ENCODE measurements at regions not wholly inside any gene's neighbourhood (a gene's known extent, or its start where the extent isn't known, plus 50 kb on each side); places are given as distances from the start of the nearest gene placed in this dataset.

GRCh38 chr22:45077286-45077685 is 67.5 kb upstream of the PHF21B start (continued):
- no peak for TF ChIP-seq CUX1 (CRISPR knock-in tag; IDR thresholded peaks at IDR 0.05)

- POLR2A ChIA-PET = interaction anchor here (0.7 kb wide), 1 partner anchor 316 kb away, joined by 3 read pairs; no protein-coding TSS in a partner anchor
- Histone ChIP-seq H3K36me3 (ENCODE audit: control insufficient read depth, insufficient read depth, low read length) (no peaks in the 10 kb centered on the region), H3K79me2 (ENCODE audit: control insufficient read depth, insufficient read depth, low read length) (no peaks in the 10 kb centered on the region), H4K20me1 (replicated peaks; ENCODE audit: control insufficient read depth, insufficient read depth, low read length) (no peaks in the 10 kb centered on the region), H3K9ac (ENCODE audit: insufficient read depth in 1 of 2, low read depth in 2 of 2, low read length in 2 of 2) (no peak overlapping the region), H3K4me1 (replicated peaks in 1 of 2; ENCODE audit: control insufficient read depth in 2 of 2, insufficient read depth in 2 of 2, low read length in 2 of 2) (no peaks in the 10 kb centered on the region), H3K9me3 (replicated peaks; ENCODE audit: control insufficient read depth, insufficient read depth, low read depth, low read length) (no peaks in the 10 kb centered on the region), H3K27me3 (ENCODE audit: control insufficient read depth in 2 of 2, insufficient read depth in 2 of 2, low read length in 2 of 2) (peaks cover 0 to 45% of the 10 kb centered on the region in 2 experiments; a peak in 3 of 5 replicates), H3K9me1 (ENCODE audit: control insufficient read depth, insufficient read depth, low read length) (peaks cover 3% of the 10 kb centered on the region), H3K27ac (ENCODE audit: extremely low read depth, low read depth, low read length) (no peak overlapping the region), H2AFZ (ENCODE audit: low read depth, low read length) (no peak overlapping the region), H3K4me3 (no peak overlapping the region), H3K4me2 (ENCODE audit: insufficient read depth, low read length) (no peak overlapping the region)
- FAIRE-seq = no peak
- in situ Hi-C loops (cut with MboI) (no loop called here), intact Hi-C loops (cut with micrococcal nuclease) (no loop called here)
- TF ChIP-seq HMG20A (CRISPR knock-in tag; conservative IDR thresholded peaks at IDR 0.05) (no peak), NFE2 (IDR thresholded peaks at IDR 0.05; ENCODE audit: low read depth) (no peak), POLR3A (IDR thresholded peaks at IDR 0.05; ENCODE audit: borderline replicate concordance, extremely low read depth, insufficient read depth, insufficient read length) (no peak), ZBTB9 (CRISPR knock-in tag; IDR thresholded peaks at IDR 0.05) (no peak), KDM4B (IDR thresholded peaks at IDR 0.05; ENCODE audit: borderline replicate concordance in 2 of 2, low read depth in 1 of 2) (no peak), SNIP1 (IDR thresholded peaks at IDR 0.05; ENCODE audit: low read depth) (no peak)
- TF ChIP-seq, protein P1, sequence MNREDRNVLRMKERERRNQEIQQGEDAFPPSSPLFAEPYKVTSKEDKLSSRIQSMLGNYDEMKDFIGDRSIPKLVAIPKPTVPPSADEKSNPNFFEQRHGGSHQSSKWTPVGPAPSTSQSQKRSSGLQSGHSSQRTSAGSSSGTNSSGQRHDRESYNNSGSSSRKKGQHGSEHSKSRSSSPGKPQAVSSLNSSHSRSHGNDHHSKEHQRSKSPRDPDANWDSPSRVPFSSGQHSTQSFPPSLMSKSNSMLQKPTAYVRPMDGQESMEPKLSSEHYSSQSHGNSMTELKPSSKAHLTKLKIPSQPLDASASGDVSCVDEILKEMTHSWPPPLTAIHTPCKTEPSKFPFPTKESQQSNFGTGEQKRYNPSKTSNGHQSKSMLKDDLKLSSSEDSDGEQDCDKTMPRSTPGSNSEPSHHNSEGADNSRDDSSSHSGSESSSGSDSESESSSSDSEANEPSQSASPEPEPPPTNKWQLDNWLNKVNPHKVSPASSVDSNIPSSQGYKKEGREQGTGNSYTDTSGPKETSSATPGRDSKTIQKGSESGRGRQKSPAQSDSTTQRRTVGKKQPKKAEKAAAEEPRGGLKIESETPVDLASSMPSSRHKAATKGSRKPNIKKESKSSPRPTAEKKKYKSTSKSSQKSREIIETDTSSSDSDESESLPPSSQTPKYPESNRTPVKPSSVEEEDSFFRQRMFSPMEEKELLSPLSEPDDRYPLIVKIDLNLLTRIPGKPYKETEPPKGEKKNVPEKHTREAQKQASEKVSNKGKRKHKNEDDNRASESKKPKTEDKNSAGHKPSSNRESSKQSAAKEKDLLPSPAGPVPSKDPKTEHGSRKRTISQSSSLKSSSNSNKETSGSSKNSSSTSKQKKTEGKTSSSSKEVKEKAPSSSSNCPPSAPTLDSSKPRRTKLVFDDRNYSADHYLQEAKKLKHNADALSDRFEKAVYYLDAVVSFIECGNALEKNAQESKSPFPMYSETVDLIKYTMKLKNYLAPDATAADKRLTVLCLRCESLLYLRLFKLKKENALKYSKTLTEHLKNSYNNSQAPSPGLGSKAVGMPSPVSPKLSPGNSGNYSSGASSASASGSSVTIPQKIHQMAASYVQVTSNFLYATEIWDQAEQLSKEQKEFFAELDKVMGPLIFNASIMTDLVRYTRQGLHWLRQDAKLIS (CRISPR knock-in tag; IDR thresholded peaks at IDR 0.05) = no peak
- DNase-seq (ENCODE audit: extremely low read depth in 1 of 4, low spot score in 3 of 4) = no peak
- CTCF ChIA-PET (ENCODE audit: low intra/inter-chr PET ratio) = no interaction called here
- no TSS peak for BruUV-seq (replicated peaks)
- ATAC-seq = no peak
- 2% methylated on average over 20 of the region's 25 CpGs for WGBS (ENCODE audit: insufficient coverage, low coverage, missing lambda C conversion rate)
These were observed 68.1 kb upstream of the PHF21B start for GRCh38 chr22:45077826-45078334.
